ENCODE measurements at regions not wholly inside any gene's neighbourhood (a gene's known extent, or its start where the extent isn't known, plus 50 kb on each side); places are given as distances from the start of the nearest gene placed in this dataset.

DNA sequence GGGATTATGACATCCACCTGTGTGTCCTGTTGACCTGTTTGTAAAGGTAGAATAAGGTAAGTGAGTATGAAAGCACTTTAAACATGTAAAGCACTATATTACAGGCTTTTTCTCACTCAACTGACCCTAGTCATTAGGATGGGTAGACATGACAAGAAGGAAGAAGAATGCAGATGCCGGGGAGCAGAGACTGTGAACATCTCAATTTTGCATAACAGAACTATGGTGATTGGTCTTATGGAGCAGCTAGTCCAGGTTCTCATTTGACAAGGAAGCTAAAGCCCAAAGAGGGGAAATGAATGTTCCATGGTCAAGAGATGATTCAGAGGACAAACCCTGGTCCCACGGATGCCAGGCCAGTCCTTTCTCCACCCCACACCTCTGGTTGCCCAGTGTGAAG lies 200.1 kb upstream of the BCL6 start:
- peaks cover 0 to 6% (median 0%) of the 10 kb centered on the region in 4 donors for H3K4me1 ChIP-seq
- TF ChIP-seq POLR2A (IDR thresholded peaks at IDR 0.05) (no peak), EP300 (IDR thresholded peaks at IDR 0.05) (no peak)
- TF ChIP-seq, protein P1, sequence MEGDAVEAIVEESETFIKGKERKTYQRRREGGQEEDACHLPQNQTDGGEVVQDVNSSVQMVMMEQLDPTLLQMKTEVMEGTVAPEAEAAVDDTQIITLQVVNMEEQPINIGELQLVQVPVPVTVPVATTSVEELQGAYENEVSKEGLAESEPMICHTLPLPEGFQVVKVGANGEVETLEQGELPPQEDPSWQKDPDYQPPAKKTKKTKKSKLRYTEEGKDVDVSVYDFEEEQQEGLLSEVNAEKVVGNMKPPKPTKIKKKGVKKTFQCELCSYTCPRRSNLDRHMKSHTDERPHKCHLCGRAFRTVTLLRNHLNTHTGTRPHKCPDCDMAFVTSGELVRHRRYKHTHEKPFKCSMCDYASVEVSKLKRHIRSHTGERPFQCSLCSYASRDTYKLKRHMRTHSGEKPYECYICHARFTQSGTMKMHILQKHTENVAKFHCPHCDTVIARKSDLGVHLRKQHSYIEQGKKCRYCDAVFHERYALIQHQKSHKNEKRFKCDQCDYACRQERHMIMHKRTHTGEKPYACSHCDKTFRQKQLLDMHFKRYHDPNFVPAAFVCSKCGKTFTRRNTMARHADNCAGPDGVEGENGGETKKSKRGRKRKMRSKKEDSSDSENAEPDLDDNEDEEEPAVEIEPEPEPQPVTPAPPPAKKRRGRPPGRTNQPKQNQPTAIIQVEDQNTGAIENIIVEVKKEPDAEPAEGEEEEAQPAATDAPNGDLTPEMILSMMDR (IDR thresholded peaks at IDR 0.05): no peak
- H3K4me3 ChIP-seq: no peak overlapping the region
- no peaks in the 10 kb centered on the region for H3K9me3 ChIP-seq
- H3K36me3 ChIP-seq: no peaks in the 10 kb centered on the region
- no peak for DNase-seq (ENCODE audit: low spot score in 2 of 2)
- no peak overlapping the region for H3K27ac ChIP-seq
- 79 to 87% methylated on average over 2 of the region's 2 CpGs for WGBS, 2 donors
- H3K27me3 ChIP-seq: no peaks in the 10 kb centered on the region

DNA sequence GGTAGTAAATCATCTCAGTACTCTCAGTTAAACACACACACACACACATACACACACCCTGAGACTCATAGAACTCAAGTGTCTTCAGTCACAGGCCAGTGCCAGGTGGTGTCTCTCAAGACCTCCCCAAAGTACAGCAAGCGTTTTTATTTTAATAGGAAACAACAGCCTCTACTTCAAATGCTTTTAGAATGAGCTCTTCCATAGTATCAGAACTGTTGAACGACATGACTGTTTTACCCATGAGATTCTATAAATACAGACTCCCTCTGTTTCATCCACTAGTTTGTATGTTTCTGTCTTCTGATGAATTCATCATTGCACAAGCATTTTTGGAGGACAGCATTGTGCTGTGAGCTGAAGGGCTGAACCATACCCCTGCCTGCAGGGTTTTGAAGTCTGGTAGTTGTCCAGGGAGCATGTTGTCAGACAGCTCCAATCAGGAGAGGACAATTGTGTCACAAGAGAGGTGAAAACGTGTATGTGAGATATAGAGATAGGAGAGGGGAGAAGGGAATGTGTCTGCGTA lies 201.0 kb upstream of the BCL6 start:
- no peak for DNase-seq (ENCODE audit: low spot score in 2 of 2)
- H3K27me3 ChIP-seq: no peaks in the 10 kb centered on the region
- no peaks in the 10 kb centered on the region for H3K36me3 ChIP-seq
- H3K27ac ChIP-seq: no peak overlapping the region
- H3K4me1 ChIP-seq: peaks cover 0 to 6% (median 0%) of the 10 kb centered on the region in 4 donors
- no peak overlapping the region for H3K4me3 ChIP-seq
- 53 to 54% methylated on average over 4 of the region's 4 CpGs for WGBS, 2 donors
- no peaks in the 10 kb centered on the region for H3K9me3 ChIP-seq
- TF ChIP-seq EP300 (IDR thresholded peaks at IDR 0.05) (no peak), POLR2A (IDR thresholded peaks at IDR 0.05) (no peak)
- TF ChIP-seq, protein P1 (IDR thresholded peaks at IDR 0.05): no peak

DNA sequence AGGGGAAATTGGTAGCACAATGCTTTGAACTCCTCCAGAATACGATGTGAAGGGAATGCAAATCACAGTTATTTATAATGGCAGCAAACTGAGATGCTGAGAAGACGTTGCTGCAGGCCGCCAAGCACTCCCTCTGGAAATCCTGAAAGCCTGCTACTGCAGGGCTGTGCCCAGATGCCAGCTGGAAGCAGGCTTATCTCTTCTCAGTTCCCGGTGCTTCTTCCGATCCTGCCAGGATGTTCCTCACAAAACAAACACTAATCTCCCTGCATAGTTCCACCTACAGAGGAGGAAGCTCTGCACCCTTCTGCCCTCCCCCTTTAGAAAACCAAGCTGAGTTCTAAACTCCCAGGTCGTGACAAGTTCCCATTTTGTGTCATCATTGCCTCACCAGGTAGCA lies 201.7 kb upstream of the BCL6 start:
- no peaks in the 10 kb centered on the region for H3K9me3 ChIP-seq
- 77 to 79% methylated on average over 6 of the region's 6 CpGs for WGBS, 2 donors

DNA sequence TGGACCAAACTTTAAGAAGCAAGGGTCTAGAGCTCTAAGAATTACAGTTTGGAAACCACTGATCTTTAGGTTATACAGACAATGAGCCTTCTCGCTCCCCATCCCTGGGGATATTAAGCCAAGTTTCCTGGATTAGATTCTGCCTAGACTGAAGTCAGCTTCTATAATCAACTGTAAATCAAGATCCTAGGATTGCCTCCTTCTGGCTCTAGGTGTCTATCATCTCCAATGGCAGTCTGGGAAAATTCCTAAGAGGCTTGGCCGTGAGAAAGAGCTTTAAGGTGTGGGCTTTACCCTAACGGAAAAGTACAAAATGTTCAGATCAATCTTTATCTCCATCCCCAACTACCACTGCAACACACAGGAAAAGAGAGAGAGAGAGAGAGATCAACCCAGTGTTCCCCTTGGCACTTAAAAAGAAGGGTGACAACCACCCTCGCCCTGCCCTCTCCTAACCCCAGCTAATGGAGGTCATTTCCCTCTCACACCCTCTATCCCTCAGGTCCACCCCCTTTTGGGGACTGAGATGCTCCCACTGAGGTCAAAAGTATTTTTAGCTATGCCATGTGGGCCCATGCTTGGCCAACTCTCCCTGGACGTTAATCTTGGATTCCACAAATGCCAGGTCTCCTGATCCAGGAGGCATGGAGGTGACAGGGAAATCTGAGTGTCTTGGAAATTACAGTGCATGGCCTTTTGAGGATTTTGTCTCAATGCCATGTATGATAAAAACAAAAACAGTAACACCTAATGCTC lies 202.8 kb upstream of the BCL6 start:
- no peaks in the 10 kb centered on the region for H3K9me3 ChIP-seq
- TF ChIP-seq EP300 (IDR thresholded peaks at IDR 0.05) (no peak), POLR2A (IDR thresholded peaks at IDR 0.05) (no peak)
- TF ChIP-seq, protein P1 (IDR thresholded peaks at IDR 0.05): no peak

More for the DNA sequence above, 201.7 kb upstream of the BCL6 start:
- no peak for DNase-seq (ENCODE audit: low spot score in 2 of 2)
- H3K4me3 ChIP-seq: no peak overlapping the region
- peaks cover 0 to 6% (median 0%) of the 10 kb centered on the region in 4 donors for H3K4me1 ChIP-seq
- TF ChIP-seq EP300 (IDR thresholded peaks at IDR 0.05): no peak
- TF ChIP-seq POLR2A (IDR thresholded peaks at IDR 0.05): no peak
- TF ChIP-seq, protein P1 (IDR thresholded peaks at IDR 0.05): no peak
- no peaks in the 10 kb centered on the region for H3K36me3 ChIP-seq
- no peak overlapping the region for H3K27ac ChIP-seq
- H3K27me3 ChIP-seq: no peaks in the 10 kb centered on the region

DNA sequence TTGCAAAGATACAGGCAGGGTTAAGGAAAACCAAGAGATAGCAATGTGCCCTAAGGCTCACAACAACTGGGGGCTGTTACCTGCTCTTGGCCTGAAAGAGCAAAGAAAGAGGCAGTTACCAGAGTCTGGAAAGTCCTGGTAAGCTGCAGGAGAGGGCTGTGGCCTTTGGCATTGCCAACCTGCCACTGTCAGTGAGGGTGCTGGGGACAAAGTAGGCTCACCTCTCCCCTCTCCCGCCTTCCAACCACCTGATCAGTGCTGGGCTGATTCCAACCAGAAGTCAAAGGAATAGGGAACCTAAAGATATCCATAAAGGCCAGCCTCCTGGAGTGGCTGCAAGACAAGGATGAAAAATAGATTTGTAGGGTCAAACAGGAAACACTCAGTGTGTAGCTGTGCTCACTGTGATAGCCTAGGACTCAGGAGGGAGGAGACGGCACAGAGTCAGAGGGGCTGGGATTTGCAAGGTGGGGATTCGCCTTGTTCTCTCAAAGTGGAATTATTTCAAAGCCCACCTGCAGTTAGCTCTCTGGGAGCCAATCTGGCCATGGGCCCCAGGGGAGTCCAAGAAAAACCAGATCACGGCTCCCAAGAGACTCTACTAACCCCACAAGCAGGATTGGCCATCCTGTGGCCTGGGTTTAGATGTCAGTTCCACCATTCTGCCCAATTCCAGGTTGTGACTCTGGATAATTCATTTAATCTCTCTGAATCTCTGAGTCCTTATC lies 204.0 kb upstream of the BCL6 start:
- TF ChIP-seq POLR2A (IDR thresholded peaks at IDR 0.05): no peak
- TF ChIP-seq EP300 (IDR thresholded peaks at IDR 0.05): no peak
- TF ChIP-seq, protein P1 (IDR thresholded peaks at IDR 0.05): no peak
- Histone ChIP-seq H3K36me3 (no peaks in the 10 kb centered on the region), H3K4me3 (no peak overlapping the region), H3K27me3 (no peaks in the 10 kb centered on the region), H3K4me1 (peaks cover 0 to 6% (median 2%) of the 10 kb centered on the region in 4 donors), H3K27ac (no peak overlapping the region), H3K9me3 (no peaks in the 10 kb centered on the region)
- no peak for DNase-seq (ENCODE audit: low spot score in 2 of 2)
- WGBS, 2 donors: 90 to 98% methylated on average over 4 of the region's 4 CpGs

More for the DNA sequence above, 202.8 kb upstream of the BCL6 start:
- no peak for DNase-seq (ENCODE audit: low spot score in 2 of 2)
- Histone ChIP-seq H3K4me3 (no peak overlapping the region), H3K4me1 (peaks cover 0 to 6% (median 0%) of the 10 kb centered on the region in 4 donors), H3K27ac (no peak overlapping the region), H3K36me3 (no peaks in the 10 kb centered on the region), H3K27me3 (no peaks in the 10 kb centered on the region)
- 78 to 81% methylated on average over 5 of the region's 5 CpGs for WGBS, 2 donors
